Vagina (tissue), 2 donors: ENCODE measurements at regions not wholly inside any gene's neighbourhood (a gene's known extent, or its start where the extent isn't known, plus 50 kb on each side); places are given as distances from the start of the nearest gene placed in this dataset.

Source experiments
- CTCF ChIP-seq, 3 experiments: fragments of 450-650 bp in 2 of 3; fragments of 200-600 bp in 1 of 3; sonication (generic) in 1 of 3; IDR thresholded peaks; one replicate each; pipeline ENCODE4 v1.5.1; 2017 to 2019; ENCODE audit warnings: antibody characterized with exemption in 3 of 3, mild to moderate bottlenecking in 2 of 3, moderate library complexity in 2 of 3
- POLR2A ChIP-seq, 2 donors: fragments of 450-650 bp; IDR thresholded peaks; one replicate each; pipeline ENCODE4 v1.6.1; 2017; ENCODE audit warnings: antibody characterized with exemption in 2 of 2, mild to moderate bottlenecking in 2 of 2, moderate library complexity in 2 of 2

GRCh38 chr6:98782772-98783171 lies 51.6 kb upstream of the POU3F2 start:
- TF ChIP-seq CTCF (IDR thresholded peaks at IDR 0.05) (no peak), POLR2A (IDR thresholded peaks at IDR 0.05) (no peak)
